ENCODE measurements at regions not wholly inside any gene's neighbourhood (a gene's known extent, or its start where the extent isn't known, plus 50 kb on each side); places are given as distances from the start of the nearest gene placed in this dataset.

- TF ChIP-seq, protein P1, sequence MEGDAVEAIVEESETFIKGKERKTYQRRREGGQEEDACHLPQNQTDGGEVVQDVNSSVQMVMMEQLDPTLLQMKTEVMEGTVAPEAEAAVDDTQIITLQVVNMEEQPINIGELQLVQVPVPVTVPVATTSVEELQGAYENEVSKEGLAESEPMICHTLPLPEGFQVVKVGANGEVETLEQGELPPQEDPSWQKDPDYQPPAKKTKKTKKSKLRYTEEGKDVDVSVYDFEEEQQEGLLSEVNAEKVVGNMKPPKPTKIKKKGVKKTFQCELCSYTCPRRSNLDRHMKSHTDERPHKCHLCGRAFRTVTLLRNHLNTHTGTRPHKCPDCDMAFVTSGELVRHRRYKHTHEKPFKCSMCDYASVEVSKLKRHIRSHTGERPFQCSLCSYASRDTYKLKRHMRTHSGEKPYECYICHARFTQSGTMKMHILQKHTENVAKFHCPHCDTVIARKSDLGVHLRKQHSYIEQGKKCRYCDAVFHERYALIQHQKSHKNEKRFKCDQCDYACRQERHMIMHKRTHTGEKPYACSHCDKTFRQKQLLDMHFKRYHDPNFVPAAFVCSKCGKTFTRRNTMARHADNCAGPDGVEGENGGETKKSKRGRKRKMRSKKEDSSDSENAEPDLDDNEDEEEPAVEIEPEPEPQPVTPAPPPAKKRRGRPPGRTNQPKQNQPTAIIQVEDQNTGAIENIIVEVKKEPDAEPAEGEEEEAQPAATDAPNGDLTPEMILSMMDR (IDR thresholded peaks at IDR 0.05; ENCODE audit: borderline replicate concordance, insufficient read depth, low read depth, low read length) = no peak
- H3K4me3 ChIP-seq (ENCODE audit: low read depth, low read length) = no peak overlapping the region
Measured at GRCh38 chr2:57937456-57937855, 109.2 kb upstream of the VRK2 start.

- TF ChIP-seq, protein P1 (IDR thresholded peaks at IDR 0.05; ENCODE audit: borderline replicate concordance, insufficient read depth, low read depth, low read length) = no peak
Measured at GRCh38 chr2:57941816-57942215, 104.8 kb upstream of the VRK2 start.

DNA sequence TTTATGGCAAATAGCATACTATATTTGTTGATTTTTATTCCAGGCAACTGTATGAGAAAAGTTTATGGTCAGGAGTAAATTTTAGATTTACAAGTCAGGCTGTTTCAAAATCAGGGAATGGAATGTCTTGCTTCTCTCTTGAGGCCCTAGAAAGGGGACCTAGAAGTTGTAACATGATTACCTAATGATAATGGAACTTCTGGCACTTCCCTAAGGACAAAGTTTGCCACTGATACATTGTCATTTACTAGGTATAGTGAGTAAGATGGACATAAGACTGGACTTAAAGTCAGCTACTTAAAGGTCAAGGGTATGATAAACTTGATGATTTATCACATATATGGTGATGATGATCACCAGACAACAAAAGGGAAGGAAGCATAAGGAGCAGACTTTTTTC is 103.3 kb upstream of the VRK2 start:
- no peak overlapping the region for H3K4me3 ChIP-seq (ENCODE audit: low read depth, low read length)

More at GRCh38 chr2:57941816-57942215, 104.8 kb upstream of the VRK2 start:
- H3K4me3 ChIP-seq (ENCODE audit: low read depth, low read length) = no peak overlapping the region

GRCh38 chr2:57947398-57947797 is 99.2 kb upstream of the VRK2 start:
- no peak overlapping the region for H3K4me3 ChIP-seq (ENCODE audit: low read depth, low read length)
- TF ChIP-seq, protein P1 (IDR thresholded peaks at IDR 0.05; ENCODE audit: borderline replicate concordance, insufficient read depth, low read depth, low read length) = no peak

More for the DNA sequence above, 103.3 kb upstream of the VRK2 start:
- TF ChIP-seq, protein P1 (IDR thresholded peaks at IDR 0.05; ENCODE audit: borderline replicate concordance, insufficient read depth, low read depth, low read length) = no peak

DNA sequence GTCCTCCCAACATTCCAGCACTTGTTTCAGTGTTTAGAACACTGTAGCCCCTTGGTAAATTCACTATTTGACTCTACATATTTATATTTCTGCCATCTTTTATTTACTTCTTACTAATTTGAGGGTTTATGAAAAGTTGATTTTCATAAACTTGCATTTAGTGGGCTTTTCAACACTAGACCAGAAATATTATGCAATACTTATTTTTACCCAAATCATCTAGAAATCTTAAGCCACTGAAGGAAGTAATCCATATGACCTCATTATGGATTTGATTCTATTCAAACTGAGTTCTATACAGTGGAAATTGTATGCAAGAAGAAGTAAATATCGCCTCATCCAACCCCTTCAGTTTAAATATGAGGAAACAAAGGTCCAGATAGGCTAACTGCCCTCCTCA is 92.6 kb upstream of the VRK2 start:
- TF ChIP-seq, protein P1 (IDR thresholded peaks at IDR 0.05; ENCODE audit: borderline replicate concordance, insufficient read depth, low read depth, low read length) = no peak
- H3K4me3 ChIP-seq (ENCODE audit: low read depth, low read length) = no peak overlapping the region

GRCh38 chr2:57957238-57957637 is 89.4 kb upstream of the VRK2 start:
- TF ChIP-seq, protein P1 (IDR thresholded peaks at IDR 0.05; ENCODE audit: borderline replicate concordance, insufficient read depth, low read depth, low read length) = no peak
- no peak overlapping the region for H3K4me3 ChIP-seq (ENCODE audit: low read depth, low read length)

DNA sequence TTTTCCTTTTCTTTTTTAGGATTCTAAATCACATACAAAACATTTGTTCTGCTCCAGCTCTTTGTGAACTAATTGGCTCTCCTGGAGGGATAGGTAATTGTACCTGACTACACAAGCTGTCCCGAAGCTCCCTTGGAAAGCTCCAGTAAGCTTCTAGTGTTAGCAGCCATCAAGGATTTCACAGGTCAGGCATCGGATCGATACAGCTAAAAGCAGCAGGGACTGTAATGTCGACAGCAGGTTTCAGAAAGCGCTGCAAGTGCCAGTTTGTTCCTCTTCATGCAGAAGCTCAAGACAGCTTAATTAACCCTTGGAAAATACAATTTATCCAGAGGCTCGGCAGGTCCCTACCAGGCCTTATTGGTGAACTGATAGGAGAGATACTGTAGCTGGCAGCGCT is 87.2 kb upstream of the VRK2 start:
- TF ChIP-seq, protein P1 (IDR thresholded peaks at IDR 0.05; ENCODE audit: borderline replicate concordance, insufficient read depth, low read depth, low read length) = no peak
- H3K4me3 ChIP-seq (ENCODE audit: low read depth, low read length) = no peak overlapping the region

Data from GM12875 (cell line).